C4-2B (cell line): ENCODE measurements at regions not wholly inside any gene's neighbourhood (a gene's known extent, or its start where the extent isn't known, plus 50 kb on each side); places are given as distances from the start of the nearest gene placed in this dataset.

Source experiments
- H3K27ac ChIP-seq: fragments of 450-650 bp; 2 replicates; pipeline ENCODE4 v1.5.1; 2017
- ZFX ChIP-seq: fragments of 450-650 bp; IDR thresholded peaks from 2 replicates; pipeline ENCODE4 v1.6.1; 2017
- TF ChIP-seq, protein P1 (sequence below): fragments of 450-650 bp; conservative IDR thresholded peaks from 2 replicates; pipeline ENCODE4 v1.5.1; 2017; ENCODE audit warnings: mild to moderate bottlenecking

DNA sequence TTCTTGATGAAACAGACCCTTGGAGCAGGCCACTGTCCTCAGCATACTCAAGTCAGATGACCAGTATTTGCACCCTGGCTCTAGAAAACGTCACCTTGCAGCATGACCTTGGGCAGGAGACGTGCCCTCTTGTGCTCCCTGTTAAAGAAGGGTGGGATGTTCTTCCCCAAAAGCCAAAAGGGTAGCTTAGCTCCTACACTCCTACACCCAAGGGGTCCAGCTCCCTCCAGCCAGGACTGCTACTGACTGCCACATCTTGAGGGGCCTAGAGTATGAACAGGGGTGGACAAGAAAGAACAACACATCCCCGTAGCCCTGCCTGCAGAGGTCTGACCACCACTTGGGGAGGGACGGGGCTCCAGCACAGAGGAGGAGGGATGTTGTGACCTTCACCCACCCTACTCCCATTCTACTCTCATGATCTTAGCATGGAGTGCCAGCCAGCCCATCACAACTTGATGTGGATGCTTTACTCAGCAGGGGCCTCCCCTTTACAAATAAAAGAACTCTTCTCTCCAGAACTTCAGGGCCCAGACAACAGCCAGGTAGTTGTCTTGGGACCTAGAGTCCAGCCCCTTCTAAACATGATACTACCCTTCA, 165.3 kb upstream of the ZMIZ1 start:
- TF ChIP-seq, protein P1, sequence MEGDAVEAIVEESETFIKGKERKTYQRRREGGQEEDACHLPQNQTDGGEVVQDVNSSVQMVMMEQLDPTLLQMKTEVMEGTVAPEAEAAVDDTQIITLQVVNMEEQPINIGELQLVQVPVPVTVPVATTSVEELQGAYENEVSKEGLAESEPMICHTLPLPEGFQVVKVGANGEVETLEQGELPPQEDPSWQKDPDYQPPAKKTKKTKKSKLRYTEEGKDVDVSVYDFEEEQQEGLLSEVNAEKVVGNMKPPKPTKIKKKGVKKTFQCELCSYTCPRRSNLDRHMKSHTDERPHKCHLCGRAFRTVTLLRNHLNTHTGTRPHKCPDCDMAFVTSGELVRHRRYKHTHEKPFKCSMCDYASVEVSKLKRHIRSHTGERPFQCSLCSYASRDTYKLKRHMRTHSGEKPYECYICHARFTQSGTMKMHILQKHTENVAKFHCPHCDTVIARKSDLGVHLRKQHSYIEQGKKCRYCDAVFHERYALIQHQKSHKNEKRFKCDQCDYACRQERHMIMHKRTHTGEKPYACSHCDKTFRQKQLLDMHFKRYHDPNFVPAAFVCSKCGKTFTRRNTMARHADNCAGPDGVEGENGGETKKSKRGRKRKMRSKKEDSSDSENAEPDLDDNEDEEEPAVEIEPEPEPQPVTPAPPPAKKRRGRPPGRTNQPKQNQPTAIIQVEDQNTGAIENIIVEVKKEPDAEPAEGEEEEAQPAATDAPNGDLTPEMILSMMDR, result no peak

DNA sequence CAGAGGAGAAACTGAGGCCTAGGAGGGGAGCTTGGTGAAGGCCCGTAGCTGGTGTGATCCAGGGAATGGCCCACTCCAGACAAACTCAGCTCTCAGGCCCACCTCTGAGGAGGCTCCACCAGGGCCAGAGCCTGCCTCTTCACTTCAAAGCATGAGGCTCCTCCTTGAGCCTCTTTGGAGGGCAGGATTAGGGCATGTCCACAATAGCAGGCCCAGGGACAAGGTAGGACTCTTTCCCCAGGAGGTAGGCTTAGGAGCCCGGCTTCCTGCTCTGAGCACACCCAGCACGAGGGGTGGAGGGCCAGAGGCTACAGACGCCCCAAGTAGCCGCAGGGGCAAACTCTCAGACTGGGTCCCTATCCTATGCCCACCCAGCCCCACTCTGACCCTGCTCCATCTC, 164.6 kb upstream of the ZMIZ1 start:
- H3K27ac ChIP-seq, result no peak overlapping the region
- TF ChIP-seq ZFX, result no peak
- TF ChIP-seq, protein P1, result no peak

More for the DNA sequence above, 165.3 kb upstream of the ZMIZ1 start:
- no peak overlapping the region for H3K27ac ChIP-seq

DNA sequence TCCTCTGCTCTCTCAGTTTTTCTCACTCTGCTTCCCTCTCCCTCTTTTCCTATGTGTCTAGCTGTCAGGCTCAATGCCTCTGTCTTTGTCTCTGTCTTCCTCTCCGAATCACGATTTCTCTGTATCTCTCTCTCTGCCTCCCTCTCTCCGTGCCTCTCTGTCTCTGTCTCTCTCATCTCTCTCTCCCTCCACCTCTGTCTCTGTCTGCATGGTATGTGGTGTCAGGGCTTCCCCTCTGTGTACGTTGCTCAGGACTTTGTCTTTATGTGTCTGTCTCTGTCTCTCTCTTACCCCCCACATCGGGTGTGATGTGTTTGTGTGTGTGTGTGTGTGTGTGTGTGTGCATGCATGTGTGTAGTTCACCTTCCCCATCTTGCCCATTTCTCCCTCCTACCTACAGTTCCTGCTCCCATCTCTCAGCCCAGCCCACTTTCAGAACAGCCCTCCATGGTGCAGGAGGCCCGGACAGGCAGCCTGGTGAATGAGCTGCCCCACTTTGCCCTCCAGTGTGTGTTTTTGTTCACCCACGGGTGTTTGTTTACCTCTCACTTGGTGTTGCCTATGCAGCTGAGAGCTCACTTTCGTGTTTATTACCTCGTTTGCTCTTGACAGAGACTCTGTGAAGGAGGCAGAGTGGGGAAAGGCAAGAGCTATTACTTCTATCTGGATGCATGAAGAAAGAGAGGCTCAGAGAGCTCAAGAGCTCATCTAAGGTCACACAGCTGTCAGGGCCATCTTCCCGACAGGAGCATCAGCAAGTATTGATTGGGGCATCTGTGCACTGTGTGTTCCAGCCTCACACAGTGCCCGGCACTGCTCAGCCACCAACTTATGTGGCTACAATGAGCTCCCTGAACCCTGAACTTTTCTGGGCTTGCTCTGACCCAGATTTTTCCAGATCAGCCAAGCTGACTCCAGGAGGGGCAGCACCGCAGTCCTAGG, 163.5 kb upstream of the ZMIZ1 start:
- H3K27ac ChIP-seq, result no peak overlapping the region
- TF ChIP-seq, protein P1, result no peak
- TF ChIP-seq ZFX, result no peak

DNA sequence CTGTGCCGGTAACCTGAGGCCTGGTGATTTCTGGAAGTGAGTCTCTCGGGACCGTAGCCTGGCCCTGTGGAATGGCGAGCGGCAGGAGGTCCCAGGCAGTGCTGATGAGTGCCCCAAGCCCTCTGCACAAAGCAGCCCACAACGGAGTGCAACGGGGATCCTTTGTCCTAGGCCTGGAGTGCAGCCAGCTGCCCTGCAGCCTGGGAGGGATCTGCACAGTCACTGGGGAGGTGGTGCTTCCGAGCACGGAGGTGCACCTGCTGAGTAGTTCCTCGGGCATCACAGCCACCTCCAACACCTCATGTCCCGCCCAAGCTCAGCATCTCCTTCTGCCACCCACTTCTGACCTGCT, 162.8 kb upstream of the ZMIZ1 start:
- H3K27ac ChIP-seq, result no peak overlapping the region
- TF ChIP-seq, protein P1, result no peak
- no peak for TF ChIP-seq ZFX

DNA sequence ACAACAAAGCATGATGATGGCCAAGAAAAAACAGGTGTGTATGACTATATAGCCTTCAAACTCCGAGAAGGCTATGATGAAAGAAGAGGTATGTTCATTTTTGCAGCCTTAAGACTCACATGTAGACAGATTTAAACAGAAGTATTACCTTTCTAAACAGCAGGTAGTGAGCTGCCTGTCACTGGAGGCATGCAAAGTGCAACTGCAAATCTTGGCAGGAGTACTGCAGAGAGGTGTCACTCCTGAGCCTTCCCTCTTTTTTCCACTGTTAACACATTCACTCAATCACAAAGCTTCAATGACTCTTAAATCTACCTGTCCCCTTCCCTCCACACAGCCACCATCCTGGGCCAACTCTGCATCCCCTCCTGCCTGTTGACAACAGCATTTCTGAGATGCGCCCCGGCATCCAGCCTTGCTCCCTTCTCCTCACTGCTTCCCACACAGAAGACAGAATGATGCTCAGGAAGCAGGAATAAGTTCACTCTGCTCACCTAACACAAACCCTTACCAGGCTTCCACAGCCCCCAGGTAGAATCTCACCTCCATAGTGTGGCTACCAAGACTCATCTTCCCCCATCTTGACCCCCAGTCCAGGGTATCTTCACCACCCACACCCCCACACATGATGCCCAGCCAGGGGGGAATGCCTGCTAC, 161.9 kb upstream of the ZMIZ1 start:
- TF ChIP-seq, protein P1, result no peak
- no peak for TF ChIP-seq ZFX
- H3K27ac ChIP-seq, result no peak overlapping the region

DNA sequence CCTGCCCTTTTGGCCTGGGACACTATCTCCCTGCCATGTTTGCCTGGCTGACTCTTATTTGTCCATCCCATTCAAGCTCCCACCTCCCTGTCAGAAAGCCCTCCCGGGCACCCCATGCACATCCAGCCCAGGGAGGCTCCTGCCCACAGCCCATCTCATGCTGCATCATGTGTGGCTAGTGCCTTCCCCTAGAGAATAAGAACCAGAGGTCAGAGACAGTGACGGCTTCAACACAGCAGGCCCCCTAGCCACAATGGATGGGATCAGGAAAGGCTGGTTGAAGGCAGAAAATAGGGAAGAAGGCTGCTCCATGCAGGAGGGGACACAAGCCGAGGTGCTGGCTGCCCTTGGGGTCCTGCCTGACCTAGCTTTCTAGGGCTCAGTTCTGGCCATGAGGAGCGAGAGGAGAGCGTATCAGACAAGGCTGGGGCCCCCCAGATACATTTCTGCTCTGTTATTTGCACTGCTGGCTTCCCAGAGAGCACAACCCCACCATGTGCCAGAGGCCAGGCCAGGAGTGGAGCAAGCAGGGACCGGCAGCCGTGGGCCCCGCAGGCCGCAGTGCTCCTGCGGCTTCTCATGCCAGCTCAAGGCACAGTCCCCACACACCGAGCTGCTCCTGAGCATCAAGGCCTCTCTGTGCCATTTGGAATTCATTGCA, 161.1 kb upstream of the ZMIZ1 start:
- TF ChIP-seq, protein P1, result no peak
- TF ChIP-seq ZFX, result no peak

DNA sequence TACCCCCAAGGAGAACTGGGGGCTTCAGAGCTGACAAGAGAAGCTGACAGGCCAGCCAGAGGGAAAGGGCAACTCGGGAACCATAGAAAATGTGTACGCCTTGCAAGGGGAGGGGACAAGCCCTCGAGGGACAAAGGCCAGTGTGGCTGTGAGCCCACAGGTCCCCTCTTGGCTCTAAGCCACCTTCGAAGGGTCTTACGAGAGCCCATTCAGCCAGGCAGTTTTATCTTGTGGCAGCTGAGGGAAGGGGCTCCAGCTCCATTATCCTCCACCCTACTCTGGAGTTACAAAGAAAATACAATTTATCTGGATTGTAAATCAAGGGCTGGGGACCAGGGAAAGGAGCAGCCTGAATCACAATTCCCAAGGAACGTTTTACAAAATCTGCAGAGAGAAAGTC, 159.5 kb upstream of the ZMIZ1 start:
- H3K27ac ChIP-seq, result no peak overlapping the region
- TF ChIP-seq ZFX, result no peak
- TF ChIP-seq, protein P1, result no peak

More for the DNA sequence above, 161.1 kb upstream of the ZMIZ1 start:
- H3K27ac ChIP-seq, result no peak overlapping the region
